HFF-Myc (cell line): ENCODE measurements at regions not wholly inside any gene's neighbourhood (a gene's known extent, or its start where the extent isn't known, plus 50 kb on each side); places are given as distances from the start of the nearest gene placed in this dataset.

Experiments used
- DNase-seq: peaks from one replicate; pipeline ENCODE4 v3.0.0-alpha.2; 2011; ENCODE audit warnings: low read depth; ENCODE audit errors: extremely low read depth
- H3K4me3 ChIP-seq: replicated peaks from 2 replicates; pipeline ENCODE4 v1.5.1; 2011; ENCODE audit warnings: low read depth, mild to moderate bottlenecking, control low read depth, low read length
- TF ChIP-seq, protein P1 (sequence below): IDR thresholded peaks from 2 replicates; pipeline ENCODE4 v1.5.1; 2012; ENCODE audit warnings: mild to moderate bottlenecking, low read depth, low read length, control low read depth; ENCODE audit errors: missing control alignments

DNA sequence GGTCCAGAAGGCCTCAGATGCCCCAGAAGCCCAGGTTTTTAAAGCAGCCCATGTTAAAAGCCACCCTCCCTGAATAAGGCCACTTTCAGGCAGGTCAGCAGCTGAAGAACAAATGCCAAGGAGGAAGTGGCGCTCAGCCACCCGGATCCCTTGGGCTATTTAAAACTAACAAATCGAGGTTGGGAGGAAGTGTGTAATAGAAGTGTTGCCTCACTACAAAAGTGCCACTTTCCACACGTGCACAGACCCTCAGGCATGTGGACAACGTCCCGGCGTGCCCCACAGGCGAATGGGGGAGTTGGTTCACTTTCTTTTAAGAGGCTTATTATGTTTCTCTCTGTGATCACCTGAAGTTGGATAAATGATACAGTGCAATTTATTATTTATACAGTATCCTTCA is 173.8 kb upstream of the SALL3 start:
- no peak overlapping the region for H3K4me3 ChIP-seq
- no peak for DNase-seq
- TF ChIP-seq, protein P1, sequence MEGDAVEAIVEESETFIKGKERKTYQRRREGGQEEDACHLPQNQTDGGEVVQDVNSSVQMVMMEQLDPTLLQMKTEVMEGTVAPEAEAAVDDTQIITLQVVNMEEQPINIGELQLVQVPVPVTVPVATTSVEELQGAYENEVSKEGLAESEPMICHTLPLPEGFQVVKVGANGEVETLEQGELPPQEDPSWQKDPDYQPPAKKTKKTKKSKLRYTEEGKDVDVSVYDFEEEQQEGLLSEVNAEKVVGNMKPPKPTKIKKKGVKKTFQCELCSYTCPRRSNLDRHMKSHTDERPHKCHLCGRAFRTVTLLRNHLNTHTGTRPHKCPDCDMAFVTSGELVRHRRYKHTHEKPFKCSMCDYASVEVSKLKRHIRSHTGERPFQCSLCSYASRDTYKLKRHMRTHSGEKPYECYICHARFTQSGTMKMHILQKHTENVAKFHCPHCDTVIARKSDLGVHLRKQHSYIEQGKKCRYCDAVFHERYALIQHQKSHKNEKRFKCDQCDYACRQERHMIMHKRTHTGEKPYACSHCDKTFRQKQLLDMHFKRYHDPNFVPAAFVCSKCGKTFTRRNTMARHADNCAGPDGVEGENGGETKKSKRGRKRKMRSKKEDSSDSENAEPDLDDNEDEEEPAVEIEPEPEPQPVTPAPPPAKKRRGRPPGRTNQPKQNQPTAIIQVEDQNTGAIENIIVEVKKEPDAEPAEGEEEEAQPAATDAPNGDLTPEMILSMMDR, result no peak

DNA sequence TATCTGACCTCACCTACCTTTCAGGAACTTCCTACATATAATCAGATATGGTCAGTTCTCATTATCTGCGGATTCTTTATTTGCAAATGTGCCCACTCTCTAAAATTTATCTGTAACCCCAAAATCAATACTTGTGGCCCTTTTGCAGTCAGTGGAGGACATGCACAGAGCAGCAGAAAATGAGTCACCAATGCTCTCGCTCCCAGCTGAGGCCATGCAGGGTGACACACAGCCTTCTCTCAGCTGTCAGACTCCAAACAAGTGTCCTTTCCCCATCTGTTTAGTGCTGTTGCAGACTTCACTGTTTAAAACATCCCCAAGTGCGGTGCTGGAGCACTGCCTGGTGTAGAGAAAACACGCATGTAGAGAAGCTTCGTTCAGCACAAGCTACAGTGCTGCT is 171.9 kb upstream of the SALL3 start:
- H3K4me3 ChIP-seq, result no peak overlapping the region
- DNase-seq, result no peak
- TF ChIP-seq, protein P1, result no peak

DNA sequence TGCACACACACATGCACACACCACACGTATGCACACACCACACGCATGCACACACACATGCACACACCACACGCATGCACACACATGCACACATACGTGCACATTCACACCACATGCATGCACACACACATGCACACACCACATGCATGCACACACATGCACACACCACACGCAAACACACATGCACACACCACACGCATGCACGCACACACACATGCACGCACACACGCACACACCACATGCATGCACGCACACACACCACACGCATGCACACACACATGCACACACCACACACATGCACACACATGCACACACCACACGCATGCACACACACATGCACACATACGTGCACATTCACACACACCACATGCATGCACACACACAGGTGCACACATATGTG is 169.8 kb upstream of the SALL3 start:
- TF ChIP-seq, protein P1, result no peak
- H3K4me3 ChIP-seq, result no peak overlapping the region
- DNase-seq, result no peak

DNA sequence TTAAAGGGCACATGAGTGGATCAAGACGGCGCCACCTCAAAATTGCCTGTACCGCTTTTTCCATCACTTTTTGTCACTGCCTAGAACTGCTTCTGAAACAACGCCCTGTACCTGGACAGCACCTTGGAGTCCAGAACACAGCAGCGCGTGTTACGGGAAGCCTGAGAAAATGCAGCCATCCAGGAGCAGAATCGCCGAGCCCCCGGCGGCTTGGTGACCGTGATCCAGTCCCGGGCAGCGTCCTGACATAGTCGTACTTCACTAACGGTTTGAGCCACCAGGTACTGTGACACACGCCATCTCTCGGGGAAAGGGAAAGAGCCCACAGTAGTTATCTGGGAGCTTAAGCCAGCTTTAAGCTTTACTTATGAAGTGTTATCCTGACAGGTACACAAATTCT is 168.9 kb upstream of the SALL3 start:
- TF ChIP-seq, protein P1, result no peak
- no peak overlapping the region for H3K4me3 ChIP-seq
- no peak for DNase-seq

DNA sequence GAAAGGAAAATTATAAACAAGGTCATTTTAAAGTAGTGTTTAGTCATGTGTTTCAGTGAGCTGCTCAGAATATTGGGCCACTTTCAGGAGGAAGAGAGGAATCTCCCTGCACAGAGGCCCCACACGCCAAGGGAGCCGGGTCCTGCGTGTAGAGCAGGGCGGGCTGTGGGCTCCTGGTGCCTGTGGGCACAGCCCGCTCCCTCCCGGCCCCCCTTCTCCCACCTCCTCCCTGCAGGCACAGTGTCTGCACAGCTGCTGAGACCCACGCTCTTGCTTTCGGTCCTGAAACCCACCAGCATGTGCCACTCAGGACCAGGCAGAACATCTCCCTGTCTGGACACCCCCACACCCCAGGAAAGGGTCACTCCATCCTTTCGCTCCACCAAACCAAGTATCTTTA is 167.6 kb upstream of the SALL3 start:
- no peak for DNase-seq
- TF ChIP-seq, protein P1, result no peak
- H3K4me3 ChIP-seq, result no peak overlapping the region

DNA sequence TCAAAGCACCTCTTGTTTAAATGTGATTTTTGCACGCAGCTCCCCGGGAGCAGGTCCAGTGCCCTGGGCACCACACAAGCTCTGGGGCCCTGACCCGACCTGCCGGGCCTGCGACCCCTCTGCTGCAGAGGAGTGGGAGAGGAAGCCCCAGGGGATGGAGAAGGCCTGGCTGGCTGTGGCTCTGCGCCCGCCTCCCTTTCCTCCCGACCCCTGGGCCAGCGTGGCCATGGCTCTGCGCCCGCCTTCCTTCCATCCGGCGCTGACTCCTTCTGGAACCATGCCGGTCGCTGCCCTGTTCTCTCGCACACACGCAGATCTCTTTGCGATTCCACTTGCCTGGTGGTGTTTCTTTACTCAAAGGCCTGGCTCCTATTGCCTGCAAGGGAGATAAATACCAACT is 166.5 kb upstream of the SALL3 start:
- DNase-seq, result no peak
- TF ChIP-seq, protein P1, result no peak
- H3K4me3 ChIP-seq, result no peak overlapping the region

DNA sequence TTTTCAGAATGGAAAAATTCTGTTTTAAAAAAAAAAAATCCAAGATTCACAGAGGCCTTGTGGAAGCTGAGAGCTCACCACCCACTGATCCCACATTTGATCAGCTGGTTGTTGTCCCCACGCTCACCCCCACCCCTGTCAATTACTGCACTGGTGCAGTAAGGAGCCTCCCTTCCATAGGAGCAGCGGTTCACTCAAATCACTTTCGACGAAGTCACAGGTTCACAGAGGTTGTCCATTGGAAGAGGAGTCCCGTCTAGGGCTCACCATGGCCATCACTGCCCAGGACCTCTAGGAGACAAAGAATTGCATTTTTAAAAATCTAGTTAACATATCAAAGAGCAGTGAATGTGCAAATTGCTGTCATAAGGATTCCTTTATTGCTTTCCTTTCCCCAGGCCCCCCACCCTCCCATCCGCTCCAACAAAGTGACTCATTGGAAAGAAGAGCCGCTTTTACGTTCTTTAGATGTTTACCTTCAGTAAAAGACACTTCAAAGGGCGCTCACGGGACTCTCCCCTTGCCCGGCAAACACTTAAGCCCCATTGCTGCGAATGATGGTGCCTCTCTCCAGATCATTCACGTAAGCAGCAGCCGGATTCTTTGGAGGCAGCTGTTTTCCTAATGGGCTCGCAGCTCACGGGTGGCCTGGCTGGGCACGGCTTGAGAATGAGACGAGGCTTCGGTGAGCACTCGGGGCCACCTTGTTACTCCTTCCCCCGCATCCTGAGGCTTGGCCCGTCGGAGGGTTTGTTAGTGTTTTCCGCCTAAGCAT is 165.5 kb upstream of the SALL3 start:
- DNase-seq, result no peak
- TF ChIP-seq, protein P1, result no peak
- H3K4me3 ChIP-seq, result no peak overlapping the region
